ENCODE measurements at regions not wholly inside any gene's neighbourhood (a gene's known extent, or its start where the extent isn't known, plus 50 kb on each side); places are given as distances from the start of the nearest gene placed in this dataset.

GRCh38 chr1:234987415-234988154 is 141.1 kb downstream of the TOMM20 start:
- Mint-ChIP-seq H3K4me3 (no peak overlapping the region), H3K27ac (peak overlapping the region in 1 of 6 donors; percentile 54), H3K9me3 (no peaks in the 10 kb centered on the region), H3K4me1 (peaks cover 0 to 9% of the 10 kb centered on the region in 2 donors), H3K36me3 (no peaks in the 10 kb centered on the region), H3K27me3 (ENCODE audit: low read depth in 3 of 3) (peaks cover 0 to 1% (median 0%) of the 10 kb centered on the region in 3 donors)
- DNase-seq: no peak

- H3K4me1 Mint-ChIP-seq: peaks cover 0 to 9% of the 10 kb centered on the region in 2 donors
- no peak overlapping the region for H3K4me3 Mint-ChIP-seq
- no peak for DNase-seq
- H3K27ac Mint-ChIP-seq: peak overlapping the region in 1 of 6 donors; percentile 54
- no peaks in the 10 kb centered on the region for H3K36me3 Mint-ChIP-seq
- no peaks in the 10 kb centered on the region for H3K9me3 Mint-ChIP-seq
- H3K27me3 Mint-ChIP-seq (ENCODE audit: low read depth in 3 of 3): peaks cover 0 to 1% (median 0%) of the 10 kb centered on the region in 3 donors
Observed at GRCh38 chr1:234986750-234987414, 141.8 kb downstream of the TOMM20 start.

- Mint-ChIP-seq H3K36me3 (no peaks in the 10 kb centered on the region), H3K27me3 (ENCODE audit: low read depth in 3 of 3) (no peaks in the 10 kb centered on the region), H3K9me3 (no peaks in the 10 kb centered on the region), H3K4me3 (no peak overlapping the region), H3K27ac (no peak overlapping the region), H3K4me1 (peaks cover 12 to 20% of the 10 kb centered on the region in 2 donors)
- no peak for DNase-seq
Observed at GRCh38 chr1:234985516-234986294, 142.9 kb downstream of the TOMM20 start.

- peaks cover 19 to 27% of the 10 kb centered on the region in 2 donors for H3K4me1 Mint-ChIP-seq
Observed at GRCh38 chr1:234985007-234985370, 143.6 kb downstream of the TOMM20 start.

GRCh38 chr1:234983564-234984238 is 144.9 kb downstream of the TOMM20 start:
- Mint-ChIP-seq H3K36me3 (no peaks in the 10 kb centered on the region), H3K4me3 (no peak overlapping the region), H3K4me1 (peaks cover 32 to 40% of the 10 kb centered on the region in 2 donors), H3K27me3 (ENCODE audit: low read depth in 3 of 3) (no peaks in the 10 kb centered on the region), H3K9me3 (no peaks in the 10 kb centered on the region), H3K27ac (no peak overlapping the region)
- no peak for DNase-seq

More at GRCh38 chr1:234985007-234985370, 143.6 kb downstream of the TOMM20 start:
- Mint-ChIP-seq H3K4me3 (no peak overlapping the region), H3K27me3 (ENCODE audit: low read depth in 3 of 3) (no peaks in the 10 kb centered on the region), H3K9me3 (no peaks in the 10 kb centered on the region), H3K27ac (no peak overlapping the region), H3K36me3 (no peaks in the 10 kb centered on the region)
- DNase-seq: no peak

- no peaks in the 10 kb centered on the region for H3K9me3 Mint-ChIP-seq
- H3K27ac Mint-ChIP-seq: no peak overlapping the region
- peaks cover 45 to 51% of the 10 kb centered on the region in 2 donors for H3K4me1 Mint-ChIP-seq
- H3K27me3 Mint-ChIP-seq (ENCODE audit: low read depth in 3 of 3): peaks cover 0 to 2% (median 0%) of the 10 kb centered on the region in 3 donors
- no peak for DNase-seq
- H3K36me3 Mint-ChIP-seq: no peaks in the 10 kb centered on the region
- H3K4me3 Mint-ChIP-seq: no peak overlapping the region
Observed at GRCh38 chr1:234981758-234982157, 146.9 kb downstream of the TOMM20 start.

GRCh38 chr1:234980645-234981396 is 147.8 kb downstream of the TOMM20 start:
- Mint-ChIP-seq H3K27ac (peak overlapping the region; percentile 55 to 94 (median 70)), H3K4me1 (peaks cover 45 to 51% of the 10 kb centered on the region in 2 donors), H3K4me3 (peak overlapping the region; percentile 14 to 69 (median 38)), H3K9me3 (no peaks in the 10 kb centered on the region), H3K36me3 (no peaks in the 10 kb centered on the region), H3K27me3 (ENCODE audit: low read depth in 3 of 3) (peaks cover 0 to 2% (median 0%) of the 10 kb centered on the region in 3 donors)
- DNase-seq: peak; percentile 36 to 47 (median 37)

- Mint-ChIP-seq H3K4me3 (peak overlapping the region; percentile 28 to 69 (median 38)), H3K27ac (peak overlapping the region; percentile 55 to 94 (median 78)), H3K27me3 (ENCODE audit: low read depth in 3 of 3) (peaks cover 0 to 2% (median 0%) of the 10 kb centered on the region in 3 donors), H3K36me3 (no peaks in the 10 kb centered on the region), H3K4me1 (peaks cover 45 to 51% of the 10 kb centered on the region in 2 donors), H3K9me3 (no peaks in the 10 kb centered on the region)
- DNase-seq: no peak
Observed at GRCh38 chr1:234980291-234980644, 148.4 kb downstream of the TOMM20 start.

- Mint-ChIP-seq H3K27me3 (ENCODE audit: low read depth in 3 of 3) (peaks cover 0 to 2% (median 0%) of the 10 kb centered on the region in 3 donors), H3K27ac (peak overlapping the region; percentile 5 to 85 (median 74)), H3K4me3 (peak overlapping the region; percentile 34 to 72 (median 54)), H3K4me1 (peaks cover 45 to 51% of the 10 kb centered on the region in 2 donors), H3K36me3 (no peaks in the 10 kb centered on the region), H3K9me3 (no peaks in the 10 kb centered on the region)
- DNase-seq: no peak
Observed at GRCh38 chr1:234979296-234980279, 149.0 kb downstream of the TOMM20 start.

GRCh38 chr1:234978397-234979295 is 150.0 kb downstream of the TOMM20 start:
- Mint-ChIP-seq H3K27ac (peak overlapping the region; percentile 24 to 83 (median 70)), H3K9me3 (no peaks in the 10 kb centered on the region), H3K4me1 (peaks cover 43 to 45% of the 10 kb centered on the region in 2 donors), H3K27me3 (ENCODE audit: low read depth in 3 of 3) (peaks cover 0 to 3% (median 2%) of the 10 kb centered on the region in 3 donors), H3K36me3 (no peaks in the 10 kb centered on the region), H3K4me3 (peak overlapping the region; percentile 14 to 61 (median 54))
- DNase-seq: peak in 1 of 3 donors; percentile 30

GRCh38 chr1:234977875-234978396 is 150.7 kb downstream of the TOMM20 start:
- no peaks in the 10 kb centered on the region for H3K36me3 Mint-ChIP-seq
- peaks cover 43 to 45% of the 10 kb centered on the region in 2 donors for H3K4me1 Mint-ChIP-seq
- H3K4me3 Mint-ChIP-seq: peak overlapping the region in 2 of 5 donors; percentile 48 to 52
- no peaks in the 10 kb centered on the region for H3K9me3 Mint-ChIP-seq
- peak overlapping the region in 2 of 6 donors; percentile 22 to 83 for H3K27ac Mint-ChIP-seq
- no peak for DNase-seq
- peaks cover 0 to 3% (median 2%) of the 10 kb centered on the region in 3 donors for H3K27me3 Mint-ChIP-seq (ENCODE audit: low read depth in 3 of 3)
